ENCODE measurements at regions not wholly inside any gene's neighbourhood (a gene's known extent, or its start where the extent isn't known, plus 50 kb on each side); places are given as distances from the start of the nearest gene placed in this dataset.

GRCh38 chr6:164917211-164917610 lies 392.2 kb downstream of the C6orf118 start:
- Histone ChIP-seq H3K36me3 (no peaks in the 10 kb centered on the region), H3K4me1 (no peaks in the 10 kb centered on the region), H3K9me3 (peaks cover 0 to 16% (median 0%) of the 10 kb centered on the region in 4 donors), H3K27me3 (no peaks in the 10 kb centered on the region), H3K4me3 (no peak overlapping the region), H3K27ac (no peak overlapping the region)
- TF ChIP-seq EP300 (IDR thresholded peaks at IDR 0.05) (no peak), CTCF (IDR thresholded peaks at IDR 0.05) (no peak), POLR2A (IDR thresholded peaks at IDR 0.05) (no peak)
- WGBS, 2 donors, result 91 to 94% methylated on average over 1 of the region's 1 CpG
- DNase-seq (ENCODE audit: low spot score in 2 of 2), result no peak

GRCh38 chr6:164916087-164916486 lies 393.3 kb downstream of the C6orf118 start:
- WGBS, 2 donors, result 55% methylated on average over 3 of the region's 3 CpGs

GRCh38 chr6:164911873-164912580 lies 397.4 kb downstream of the C6orf118 start:
- 24 to 26% methylated on average over 6 of the region's 6 CpGs for WGBS, 2 donors

More at GRCh38 chr6:164916087-164916486, 393.3 kb downstream of the C6orf118 start:
- no peak overlapping the region for H3K27ac ChIP-seq
- H3K27me3 ChIP-seq, result no peaks in the 10 kb centered on the region
- H3K36me3 ChIP-seq, result no peaks in the 10 kb centered on the region
- DNase-seq (ENCODE audit: low spot score in 2 of 2), result no peak
- peaks cover 0 to 3% (median 0%) of the 10 kb centered on the region in 4 donors for H3K4me1 ChIP-seq
- no peak for TF ChIP-seq EP300 (IDR thresholded peaks at IDR 0.05)
- TF ChIP-seq CTCF (IDR thresholded peaks at IDR 0.05), result no peak
- no peak for TF ChIP-seq POLR2A (IDR thresholded peaks at IDR 0.05)
- H3K9me3 ChIP-seq, result peaks cover 0 to 16% (median 0%) of the 10 kb centered on the region in 4 donors
- no peak overlapping the region for H3K4me3 ChIP-seq

GRCh38 chr6:164911151-164911550 lies 398.3 kb downstream of the C6orf118 start:
- Histone ChIP-seq H3K9me3 (peaks cover 0 to under 1% (median 0%) of the 10 kb centered on the region in 4 donors), H3K27ac (no peak overlapping the region), H3K4me1 (peaks cover 0 to 3% (median 0%) of the 10 kb centered on the region in 4 donors), H3K4me3 (peak overlapping the region in 1 of 4 donors; percentile 6), H3K36me3 (no peaks in the 10 kb centered on the region), H3K27me3 (no peaks in the 10 kb centered on the region)
- no peak for DNase-seq (ENCODE audit: low spot score in 2 of 2)
- TF ChIP-seq EP300 (IDR thresholded peaks at IDR 0.05), result no peak
- TF ChIP-seq POLR2A (IDR thresholded peaks at IDR 0.05), result no peak
- TF ChIP-seq CTCF (IDR thresholded peaks at IDR 0.05), result no peak
- 50 to 54% methylated on average over 2 of the region's 2 CpGs for WGBS, 2 donors

More at GRCh38 chr6:164911873-164912580, 397.4 kb downstream of the C6orf118 start:
- no peak for DNase-seq (ENCODE audit: low spot score in 2 of 2)
- peak overlapping the region in 1 of 4 donors; percentile 2 for H3K27ac ChIP-seq
- H3K36me3 ChIP-seq, result no peaks in the 10 kb centered on the region
- H3K27me3 ChIP-seq, result no peaks in the 10 kb centered on the region
- TF ChIP-seq POLR2A (IDR thresholded peaks at IDR 0.05) (no peak), EP300 (IDR thresholded peaks at IDR 0.05) (no peak), CTCF (IDR thresholded peaks at IDR 0.05) (no peak)
- peaks cover 0 to 3% (median 0%) of the 10 kb centered on the region in 4 donors for H3K4me1 ChIP-seq
- peaks cover 0 to 9% (median 0%) of the 10 kb centered on the region in 4 donors for H3K9me3 ChIP-seq
- H3K4me3 ChIP-seq, result peak overlapping the region in 2 of 4 donors; percentile 6 to 13

GRCh38 chr6:164906766-164907165 lies 402.6 kb downstream of the C6orf118 start:
- Histone ChIP-seq H3K27ac (no peak overlapping the region), H3K9me3 (no peaks in the 10 kb centered on the region), H3K36me3 (no peaks in the 10 kb centered on the region), H3K4me3 (no peak overlapping the region), H3K4me1 (peaks cover 0 to 1% (median 0%) of the 10 kb centered on the region in 4 donors), H3K27me3 (no peaks in the 10 kb centered on the region)
- DNase-seq (ENCODE audit: low spot score in 2 of 2), result no peak
- TF ChIP-seq POLR2A (IDR thresholded peaks at IDR 0.05) (no peak), EP300 (IDR thresholded peaks at IDR 0.05) (no peak), CTCF (IDR thresholded peaks at IDR 0.05) (no peak)

All from tibial nerve (tissue), 4 donors.